H1 (cell line): ENCODE measurements at regions not wholly inside any gene's neighbourhood (a gene's known extent, or its start where the extent isn't known, plus 50 kb on each side); places are given as distances from the start of the nearest gene placed in this dataset.

ENCODE experiments used
- CTCF ChIA-PET: fragments of 300-600 bp; sonication (Branson Sonifier 250); formaldehyde crosslinking; loops from one replicate; lab custom pipeline; 2021; ENCODE audit not compliant: partially characterized antibody; lab: Charles Lee
- POLR2A ChIA-PET: fragments of 300-600 bp; sonication (Branson Sonifier 250); formaldehyde crosslinking; loops from one replicate; lab custom pipeline; 2021; ENCODE audit warnings: inconsistent platforms; ENCODE audit not compliant: partially characterized antibody; lab: Charles Lee
- DNase-seq, 2 experiments: peaks; one replicate each; pipeline versions ENCODE4 v3.0.0 to v3.0.0-alpha.2; 2010 to 2022; ENCODE audit warnings: low spot score in 2 of 2, low read depth in 1 of 2, mixed read lengths in 1 of 2
- FAIRE-seq: peaks from 2 replicates; lab custom pipeline; 2011; peaks lifted over from hg19 to GRCh38; lab: Jason Lieb, UNC
- H2AFZ ChIP-seq: 2 replicates; pipeline ENCODE4 v1.8.1; 2012; ENCODE audit warnings: low read length, inconsistent platforms
- H2AK5ac ChIP-seq: 2 replicates; pipeline ENCODE4 v1.6.1; 2013; ENCODE audit warnings: low read depth, low read length
- H2BK120ac ChIP-seq: replicated peaks from 2 replicates; pipeline ENCODE3; 2013; ENCODE audit warnings: low read depth, low read length, inconsistent platforms
- H2BK12ac ChIP-seq: 2 replicates; pipeline ENCODE4 v1.6.1; 2013; ENCODE audit warnings: low read depth, low read length
- H2BK15ac ChIP-seq: 2 replicates; pipeline ENCODE4 v1.6.1; 2013; ENCODE audit warnings: low read length
- H2BK20ac ChIP-seq: 2 replicates; pipeline ENCODE4 v1.6.1; 2013; ENCODE audit warnings: low read length
- H2BK5ac ChIP-seq: 2 replicates; pipeline ENCODE4 v1.6.1; 2013; ENCODE audit warnings: low read depth, low read length
- H3K14ac ChIP-seq: 2 replicates; pipeline ENCODE4 v1.6.1; 2013; ENCODE audit warnings: inconsistent platforms; ENCODE audit not compliant: insufficient read length
- H3K18ac ChIP-seq: 2 replicates; pipeline ENCODE4 v1.6.1; 2013; ENCODE audit warnings: low read length; ENCODE audit errors: extremely low read depth
- H3K23ac ChIP-seq: 2 replicates; pipeline ENCODE4 v1.6.1; 2013; ENCODE audit warnings: inconsistent platforms; ENCODE audit not compliant: insufficient read length
- H3K23me2 ChIP-seq: 2 replicates; pipeline ENCODE4 v1.6.1; 2013; ENCODE audit warnings: low read depth, low read length
- H3K27ac ChIP-seq: 2 replicates; pipeline ENCODE4 v1.6.1; 2011; ENCODE audit warnings: low read depth, low read length, inconsistent platforms
- H3K27me3 ChIP-seq, 4 experiments: replicated peaks in 1 of 4; 1 replicate in 1 of 4; 2 replicates in 3 of 4; pipeline versions ENCODE4 v1.6.1 to v1.8.1; 2011 to 2013; ENCODE audit warnings: low read length in 3 of 4, mild to moderate bottlenecking in 3 of 4, inconsistent platforms in 2 of 4, mixed read lengths in 2 of 4, moderate library complexity in 1 of 4; ENCODE audit not compliant: control insufficient read depth in 3 of 4, insufficient read depth in 3 of 4; ENCODE audit errors: extremely low read depth in 1 of 4
- H3K36me3 ChIP-seq, 4 experiments: 2 replicates each; pipeline versions ENCODE4 v1.6.1 to v1.8.1; 2011 to 2013; ENCODE audit warnings: mild to moderate bottlenecking in 4 of 4, low read length in 3 of 4, moderate library complexity in 2 of 4, control low read depth in 1 of 4, inconsistent platforms in 1 of 4; ENCODE audit not compliant: insufficient read depth in 4 of 4, control insufficient read depth in 2 of 4
- H3K4ac ChIP-seq: replicated peaks from 2 replicates; pipeline ENCODE3; 2013; ENCODE audit warnings: low read length, low read depth, mixed read lengths, inconsistent platforms; ENCODE audit not compliant: insufficient read length
- H3K4me1 ChIP-seq, 4 experiments: replicated peaks in 1 of 4; 1 replicate in 1 of 4; 2 replicates in 3 of 4; pipeline versions ENCODE4 v1.6.1 to v1.8.1; 2011 to 2013; ENCODE audit warnings: low read length in 3 of 4, inconsistent platforms in 2 of 4, mixed read lengths in 1 of 4; ENCODE audit not compliant: insufficient read depth in 4 of 4, control insufficient read depth in 3 of 4
- H3K4me2 ChIP-seq, 2 experiments: 2 replicates each; pipeline versions ENCODE4 v1.6.1 to v1.8.1; 2011 to 2013; ENCODE audit warnings: low read depth in 2 of 2, low read length in 2 of 2, control low read depth in 1 of 2, inconsistent platforms in 1 of 2, mild to moderate bottlenecking in 1 of 2; ENCODE audit not compliant: insufficient read depth in 1 of 2
- H3K4me3 ChIP-seq, 4 experiments: fragments of 200-600, 300-600 bp in 1 of 4; sonication (generic), shearing (Covaris generic), sonication (Bioruptor Twin) in 1 of 4; 2 replicates each; pipeline versions ENCODE4 v1.5.1 to v1.8.1; 2011 to 2016; ENCODE audit warnings: low read length in 4 of 4, low read depth in 3 of 4, control low read depth in 2 of 4, inconsistent platforms in 2 of 4, mild to moderate bottlenecking in 2 of 4, mixed read lengths in 1 of 4, moderate library complexity in 1 of 4; ENCODE audit not compliant: insufficient read depth in 2 of 4; ENCODE audit errors: extremely low read depth in 1 of 4
- H3K56ac ChIP-seq: replicated peaks from 2 replicates; pipeline ENCODE3; 2013; ENCODE audit warnings: low read depth, mild to moderate bottlenecking, mixed read lengths, low read length, inconsistent platforms; ENCODE audit not compliant: insufficient read length
- H3K79me1 ChIP-seq: 2 replicates; pipeline ENCODE4 v1.6.1; 2013; ENCODE audit warnings: low read depth, low read length, control low read depth
- H3K79me2 ChIP-seq, 2 experiments: 2 replicates each; pipeline versions ENCODE4 v1.6.1 to v1.8.1; 2012 to 2013; ENCODE audit warnings: low read length in 2 of 2, mild to moderate bottlenecking in 2 of 2, inconsistent platforms in 1 of 2; ENCODE audit not compliant: insufficient read depth in 2 of 2, control insufficient read depth in 1 of 2
- H3K9ac ChIP-seq, 4 experiments: replicated peaks in 1 of 4; 1 replicate in 1 of 4; 2 replicates in 3 of 4; pipeline versions ENCODE4 v1.6.1 to v1.8.1; 2011 to 2013; ENCODE audit warnings: low read depth in 3 of 4, low read length in 3 of 4, control low read depth in 2 of 4, mild to moderate bottlenecking in 2 of 4, moderate library complexity in 2 of 4, inconsistent platforms in 1 of 4; ENCODE audit errors: extremely low read depth in 1 of 4
- H3K9me3 ChIP-seq, 2 experiments: 2 replicates each; pipeline versions ENCODE4 v1.6.1 to v1.8.1; 2012 to 2013; ENCODE audit warnings: mild to moderate bottlenecking in 2 of 2, moderate library complexity in 2 of 2, control low read depth in 1 of 2, inconsistent platforms in 1 of 2, low read depth in 1 of 2, low read length in 1 of 2, mixed read lengths in 1 of 2; ENCODE audit not compliant: insufficient read depth in 2 of 2
- H4K20me1 ChIP-seq, 2 experiments: replicated peaks in 1 of 2; 2 replicates each; pipeline versions ENCODE3 to v1.8.1; 2011 to 2013; ENCODE audit warnings: inconsistent platforms in 2 of 2, low read length in 2 of 2, mild to moderate bottlenecking in 1 of 2; ENCODE audit not compliant: insufficient read depth in 2 of 2, control insufficient read depth in 1 of 2
- H4K5ac ChIP-seq: 2 replicates; pipeline ENCODE4 v1.6.1; 2013; ENCODE audit warnings: low read length, low read depth, mixed read lengths, inconsistent platforms; ENCODE audit not compliant: insufficient read length
- H4K8ac ChIP-seq: 2 replicates; pipeline ENCODE4 v1.8.0; 2013; ENCODE audit warnings: mild to moderate bottlenecking, moderate library complexity, low read length, inconsistent platforms; ENCODE audit not compliant: insufficient read depth; ENCODE audit errors: extremely low read depth
- H4K91ac ChIP-seq: replicated peaks from 2 replicates; pipeline ENCODE3; 2013; ENCODE audit warnings: low read length, mixed read lengths, inconsistent platforms; ENCODE audit not compliant: insufficient read length
- FOSL1 ChIP-seq: IDR thresholded peaks from 2 replicates; pipeline ENCODE4 v1.6.1; 2011; ENCODE audit warnings: mild to moderate bottlenecking, low read depth, low read length, moderate library complexity; ENCODE audit not compliant: insufficient read depth
- JUN ChIP-seq: IDR thresholded peaks from 2 replicates; pipeline ENCODE4 v1.6.1; 2011; ENCODE audit warnings: low read depth, mild to moderate bottlenecking, improper control_type of control experiment, low read length
- JUND ChIP-seq: IDR thresholded peaks from 2 replicates; pipeline ENCODE4 v1.6.1; 2011; ENCODE audit warnings: mild to moderate bottlenecking, improper control_type of control experiment, low read length
- MAFK ChIP-seq: IDR thresholded peaks from 2 replicates; pipeline ENCODE4 v1.6.1; 2012; ENCODE audit warnings: low read depth, mild to moderate bottlenecking, improper control_type of control experiment, low read length
- SRF ChIP-seq: IDR thresholded peaks from 2 replicates; pipeline ENCODE4 v1.6.1; 2011; ENCODE audit warnings: mild to moderate bottlenecking, low read depth, low read length, moderate library complexity
- WGBS, 2 experiments: shearing (Covaris generic) in 1 of 2; methylation state at CpG; one replicate each; pipeline versions ENCODE4 v1.1.6 to v1.1.7; 2013 to 2015; ENCODE audit warnings: low lambda C conversion rate in 2 of 2, mixed read lengths in 2 of 2, inconsistent platforms in 1 of 2, low coverage in 1 of 2, missing lambda C conversion rate in 1 of 2; ENCODE audit not compliant: insufficient replicate concordance in 2 of 2, insufficient coverage in 1 of 2, insufficient read length in 1 of 2; ENCODE audit errors: extremely low coverage in 1 of 2, missing lambda C conversion rate in 1 of 2; 5-methylcytosine and 5-hydroxymethylcytosine counted together
- TF ChIP-seq, protein P1 (sequence below): IDR thresholded peaks from 2 replicates; pipeline ENCODE4 v1.6.1; 2012; ENCODE audit warnings: inconsistent platforms
- TF ChIP-seq, protein P2 (sequence below): IDR thresholded peaks from 2 replicates; pipeline ENCODE4 v1.6.1; 2011; ENCODE audit warnings: low read length, improper control_type of control experiment

DNA sequence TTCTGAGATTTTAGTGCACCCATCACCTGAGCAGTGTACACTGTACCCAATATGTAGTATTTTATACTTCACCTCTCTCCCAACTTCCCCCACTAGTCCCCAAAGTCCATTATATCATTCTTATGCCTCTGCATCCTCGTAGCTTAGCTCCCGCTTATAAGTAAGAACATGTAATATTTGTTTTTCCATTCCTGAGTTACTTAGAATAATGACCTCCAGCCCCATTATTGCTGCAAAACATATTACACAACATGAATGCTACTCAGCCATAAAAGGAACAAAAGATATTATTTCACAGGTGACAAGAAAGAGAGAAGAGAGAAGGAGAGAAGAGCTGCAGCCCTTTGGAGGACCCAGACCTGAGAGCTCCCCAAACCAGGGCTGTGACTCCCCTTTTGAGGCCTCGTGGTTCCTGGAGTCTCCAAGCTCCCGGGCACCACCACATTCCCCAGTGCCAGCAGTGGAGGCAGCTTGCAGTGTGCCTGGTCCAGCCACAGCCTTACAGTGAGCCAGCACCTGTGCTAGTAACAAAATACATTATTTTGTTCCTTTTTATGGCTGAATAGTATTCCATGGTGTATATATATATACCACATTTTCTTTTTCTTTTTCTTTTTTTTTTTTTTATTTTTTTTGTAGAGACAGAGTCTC is 194.5 kb upstream of the DAB2 start:
- Histone ChIP-seq H4K5ac (no peak overlapping the region), H2BK120ac (no peak overlapping the region), H3K23me2 (no peaks in the 10 kb centered on the region), H3K36me3 (no peaks in the 10 kb centered on the region), H3K23ac (no peak overlapping the region), H3K4ac (no peak overlapping the region), H2AFZ (no peak overlapping the region), H2BK20ac (no peak overlapping the region), H4K8ac (no peak overlapping the region), H3K4me2 (no peak overlapping the region), H3K18ac (no peak overlapping the region), H2BK15ac (no peak overlapping the region), H4K91ac (no peak overlapping the region), H2BK12ac (no peak overlapping the region), H3K9ac (no peak overlapping the region), H3K14ac (no peak overlapping the region), H3K9me3 (no peaks in the 10 kb centered on the region), H3K79me2 (no peaks in the 10 kb centered on the region), H3K79me1 (no peaks in the 10 kb centered on the region), H3K56ac (no peak overlapping the region), H3K4me1 (no peaks in the 10 kb centered on the region), H2BK5ac (no peak overlapping the region), H4K20me1 (no peaks in the 10 kb centered on the region), H3K4me3 (no peak overlapping the region), H3K27ac (no peak overlapping the region), H2AK5ac (no peak overlapping the region), H3K27me3 (no peaks in the 10 kb centered on the region)
- DNase-seq (no peak), FAIRE-seq (no peak)
- ChIA-PET POLR2A (no interaction called here), CTCF (interaction anchor here (1.0 kb wide), 1 partner anchor 20 kb away, joined by 4 read pairs; no protein-coding TSS in a partner anchor)
- 93% methylated on average over 4 of the region's 4 CpGs; no CpG with 5 or more reads in 1 of the 2 experiments for WGBS, 2 experiments
- TF ChIP-seq JUN, result no peak
- no peak for TF ChIP-seq JUND
- TF ChIP-seq MAFK, result no peak
- no peak for TF ChIP-seq FOSL1
- TF ChIP-seq, protein P1, sequence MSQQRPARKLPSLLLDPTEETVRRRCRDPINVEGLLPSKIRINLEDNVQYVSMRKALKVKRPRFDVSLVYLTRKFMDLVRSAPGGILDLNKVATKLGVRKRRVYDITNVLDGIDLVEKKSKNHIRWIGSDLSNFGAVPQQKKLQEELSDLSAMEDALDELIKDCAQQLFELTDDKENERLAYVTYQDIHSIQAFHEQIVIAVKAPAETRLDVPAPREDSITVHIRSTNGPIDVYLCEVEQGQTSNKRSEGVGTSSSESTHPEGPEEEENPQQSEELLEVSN, result no peak
- no peak for TF ChIP-seq SRF
- TF ChIP-seq, protein P2, sequence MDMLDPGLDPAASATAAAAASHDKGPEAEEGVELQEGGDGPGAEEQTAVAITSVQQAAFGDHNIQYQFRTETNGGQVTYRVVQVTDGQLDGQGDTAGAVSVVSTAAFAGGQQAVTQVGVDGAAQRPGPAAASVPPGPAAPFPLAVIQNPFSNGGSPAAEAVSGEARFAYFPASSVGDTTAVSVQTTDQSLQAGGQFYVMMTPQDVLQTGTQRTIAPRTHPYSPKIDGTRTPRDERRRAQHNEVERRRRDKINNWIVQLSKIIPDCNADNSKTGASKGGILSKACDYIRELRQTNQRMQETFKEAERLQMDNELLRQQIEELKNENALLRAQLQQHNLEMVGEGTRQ, result no peak
